Heart left ventricle (tissue), 13 donors: ENCODE measurements at regions not wholly inside any gene's neighbourhood (a gene's known extent, or its start where the extent isn't known, plus 50 kb on each side); places are given as distances from the start of the nearest gene placed in this dataset.

ENCODE experiments used
- POLR2A ChIP-seq, 2 donors: fragments of 450-650 bp; IDR thresholded peaks; one replicate each; pipeline ENCODE4 v1.6.1; 2017; ENCODE audit warnings: antibody characterized with exemption in 2 of 2, mild to moderate bottlenecking in 2 of 2, moderate library complexity in 2 of 2
- TF ChIP-seq, protein P1 (sequence below), 12 donors: fragments of 200-600 bp; sonication (generic) in 4 of 12; IDR thresholded peaks; one replicate each; pipeline versions ENCODE4 v1.5.0 to v1.8.0; 2018 to 2022; ENCODE audit warnings: antibody characterized with exemption in 12 of 12, mild to moderate bottlenecking in 5 of 12
- donor health status: ischemic (EF 13 %, LVEDD 7.1; RV severe dilation, severe dysfunction).
- donor health status: DM: no; HTN: yes; CAD: no.
- donor health status: DM: no; HTN: no; CAD: no.
- donor health status: ischemic (EF 25% LVEDD 6.9; RV normal size, moderate dysfunction).
- donor health status: ischemic (EF 25% LVEDD 5.7; RV mildly dilated, moderate dysfunction).
- donor health status: ischemic (EF 35%, LVEDD 5.7; RV mildly dilated, moderate dysfunction).
- donor health status: nonischemic (EF 11% LVEDD 7.7; RV severe dilation, severe dysfunction).
- donor health status: DM: yes; HTN: yes; CAD: no.
- donor health status: PGD.
- donor health status: ischemic (EF 29% LVEDD 5.4; RV normal size, mild dysfunction).
- donor health status: nonischemic (EF 23%, LVEDD 6.1; RV moderate dilation, normal function).

GRCh38 chr10:23978317-23978716 is 230.6 kb upstream of the KIAA1217 start:
- no peak for TF ChIP-seq POLR2A (IDR thresholded peaks at IDR 0.05)
- TF ChIP-seq, protein P1, sequence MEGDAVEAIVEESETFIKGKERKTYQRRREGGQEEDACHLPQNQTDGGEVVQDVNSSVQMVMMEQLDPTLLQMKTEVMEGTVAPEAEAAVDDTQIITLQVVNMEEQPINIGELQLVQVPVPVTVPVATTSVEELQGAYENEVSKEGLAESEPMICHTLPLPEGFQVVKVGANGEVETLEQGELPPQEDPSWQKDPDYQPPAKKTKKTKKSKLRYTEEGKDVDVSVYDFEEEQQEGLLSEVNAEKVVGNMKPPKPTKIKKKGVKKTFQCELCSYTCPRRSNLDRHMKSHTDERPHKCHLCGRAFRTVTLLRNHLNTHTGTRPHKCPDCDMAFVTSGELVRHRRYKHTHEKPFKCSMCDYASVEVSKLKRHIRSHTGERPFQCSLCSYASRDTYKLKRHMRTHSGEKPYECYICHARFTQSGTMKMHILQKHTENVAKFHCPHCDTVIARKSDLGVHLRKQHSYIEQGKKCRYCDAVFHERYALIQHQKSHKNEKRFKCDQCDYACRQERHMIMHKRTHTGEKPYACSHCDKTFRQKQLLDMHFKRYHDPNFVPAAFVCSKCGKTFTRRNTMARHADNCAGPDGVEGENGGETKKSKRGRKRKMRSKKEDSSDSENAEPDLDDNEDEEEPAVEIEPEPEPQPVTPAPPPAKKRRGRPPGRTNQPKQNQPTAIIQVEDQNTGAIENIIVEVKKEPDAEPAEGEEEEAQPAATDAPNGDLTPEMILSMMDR (IDR thresholded peaks at IDR 0.05): no peak
